GM23248 (cell line): ENCODE measurements at regions not wholly inside any gene's neighbourhood (a gene's known extent, or its start where the extent isn't known, plus 50 kb on each side); places are given as distances from the start of the nearest gene placed in this dataset.

Experiments
- EZH2 ChIP-seq: fragments of 200-600 bp; sonication (generic); IDR thresholded peaks from 2 replicates; pipeline ENCODE4 v1.6.1; 2018; ENCODE audit warnings: antibody characterized with exemption, mild to moderate bottlenecking; ENCODE audit not compliant: insufficient read depth, poor library complexity, severe bottlenecking
- EZH2phosphoT487 ChIP-seq: fragments of 200-600 bp; sonication (generic); IDR thresholded peaks from 2 replicates; pipeline ENCODE4 v1.6.1; 2018; ENCODE audit warnings: antibody characterized with exemption, moderate library complexity, mild to moderate bottlenecking, low read depth; ENCODE audit not compliant: insufficient read depth

GRCh38 chr2:107602801-107603200 is 223.9 kb upstream of the RGPD4 start:
- TF ChIP-seq EZH2 (no peak), EZH2phosphoT487 (no peak)
